HEK293 (cell line): ENCODE measurements at regions not wholly inside any gene's neighbourhood (a gene's known extent, or its start where the extent isn't known, plus 50 kb on each side); places are given as distances from the start of the nearest gene placed in this dataset.

Source experiments
- CTCF ChIA-PET: fragments of 350-600 bp; formaldehyde crosslinking; extraction: SDS; loops from one replicate; lab custom pipeline; 2021; ENCODE audit warnings: antibody characterized with exemption; lab: Yijun Ruan, JAX
- POLR2A ChIA-PET: fragments of 300-600 bp; formaldehyde crosslinking; extraction: SDS; loops from one replicate; lab custom pipeline; 2020; ENCODE audit warnings: antibody characterized with exemption, inconsistent platforms; lab: Yijun Ruan, JAX
- H3K27ac ChIP-seq: fragments of 200-500 bp; sonication (Bioruptor generic); 2 replicates; pipeline ENCODE4 v1.5.1; 2014; ENCODE audit warnings: low read depth, low read length, control low read depth, inconsistent platforms; ENCODE audit errors: extremely low read depth
- H3K36me3 ChIP-seq, 2 experiments: fragments of 200-500 bp in 1 of 2; sonication (Bioruptor generic) in 1 of 2; 1 replicate in 1 of 2; 2 replicates in 1 of 2; pipeline ENCODE4 v1.5.1; 2014 to 2017; ENCODE audit warnings: inconsistent platforms in 2 of 2, low read length in 2 of 2; ENCODE audit not compliant: control insufficient read depth in 2 of 2, insufficient read depth in 1 of 2
- H3K4me1 ChIP-seq: fragments of 200-500 bp; sonication (Bioruptor generic); 2 replicates; pipeline ENCODE4 v1.5.1; 2014; ENCODE audit warnings: mild to moderate bottlenecking, low read length, inconsistent platforms; ENCODE audit not compliant: control insufficient read depth, insufficient read depth
- H3K4me3 ChIP-seq: 2 replicates; pipeline ENCODE4 v1.5.1; 2011; ENCODE audit warnings: low read depth, mild to moderate bottlenecking, control low read depth, low read length, moderate library complexity
- H3K9me3 ChIP-seq: fragments of 200-500 bp; sonication (Bioruptor generic); 2 replicates; pipeline ENCODE4 v1.5.1; 2014; ENCODE audit warnings: low read depth, low read length, inconsistent platforms; ENCODE audit not compliant: control insufficient read depth, insufficient read depth
- BCL11A ChIP-seq: fragments of 450-650 bp; formaldehyde crosslinking; IDR thresholded peaks from 2 replicates; pipeline ENCODE4 v1.5.1; 2016; ENCODE audit warnings: low read depth, missing biosample characterization, missing genetic modification characterization
- GLI2 ChIP-seq: fragments of 450-650 bp; formaldehyde crosslinking; IDR thresholded peaks from 2 replicates; pipeline ENCODE4; 2017; ENCODE audit warnings: missing biosample characterization, missing genetic modification characterization, low read depth, borderline replicate concordance
- KLF8 ChIP-seq: fragments of 450-650 bp; formaldehyde crosslinking; IDR thresholded peaks from 2 replicates; pipeline ENCODE4 v1.5.1; 2016; ENCODE audit warnings: missing biosample characterization, missing genetic modification characterization
- MEIS1 ChIP-seq: sonication (generic); formaldehyde crosslinking; IDR thresholded peaks from 2 replicates; pipeline ENCODE4 v1.8.1; 2022; ENCODE audit warnings: missing genetic modification reagents, mild to moderate bottlenecking, borderline replicate concordance
- PRDM6 ChIP-seq: fragments of 450-650 bp; formaldehyde crosslinking; IDR thresholded peaks from 2 replicates; pipeline ENCODE4 v1.5.1; 2017; ENCODE audit warnings: missing biosample characterization, missing genetic modification characterization
- ZBTB21 ChIP-seq: fragments of 450-650 bp; formaldehyde crosslinking; IDR thresholded peaks from 2 replicates; pipeline ENCODE4 v1.5.1; 2017; ENCODE audit warnings: missing biosample characterization, missing genetic modification characterization
- ZNF133 ChIP-seq: fragments of 450-650 bp; formaldehyde crosslinking; IDR thresholded peaks from 2 replicates; pipeline ENCODE4 v1.5.1; 2016; ENCODE audit warnings: missing biosample characterization, missing genetic modification characterization
- ZNF148 ChIP-seq: fragments of 450-650 bp; formaldehyde crosslinking; IDR thresholded peaks from 2 replicates; pipeline ENCODE4 v1.5.0; 2017; ENCODE audit warnings: missing biosample characterization, missing genetic modification characterization, borderline replicate concordance
- ZNF157 ChIP-seq: fragments of 450-650 bp; formaldehyde crosslinking; IDR thresholded peaks from 2 replicates; pipeline ENCODE4 v1.5.1; 2016; ENCODE audit warnings: missing biosample characterization, missing genetic modification characterization
- ZNF174 ChIP-seq: fragments of 450-650 bp; formaldehyde crosslinking; IDR thresholded peaks from 2 replicates; pipeline ENCODE4 v1.5.0; 2017; ENCODE audit warnings: missing biosample characterization, mild to moderate bottlenecking, missing genetic modification characterization
- ZNF24 ChIP-seq: fragments of 450-650 bp; formaldehyde crosslinking; IDR thresholded peaks from 2 replicates; pipeline ENCODE4 v1.5.1; 2016; ENCODE audit warnings: missing biosample characterization, missing genetic modification characterization
- ZNF280C ChIP-seq: fragments of 450-650 bp; formaldehyde crosslinking; IDR thresholded peaks from 2 replicates; pipeline ENCODE4 v1.5.1; 2016; ENCODE audit warnings: missing biosample characterization, missing genetic modification characterization
- ZNF529 ChIP-seq: fragments of 450-650 bp; formaldehyde crosslinking; IDR thresholded peaks from 2 replicates; pipeline ENCODE4 v1.5.1; 2017; ENCODE audit warnings: missing genetic modification characterization, missing biosample characterization; ENCODE audit not compliant: insufficient replicate concordance
- ZNF600 ChIP-seq: fragments of 450-650 bp; formaldehyde crosslinking; IDR thresholded peaks from 2 replicates; pipeline ENCODE4 v1.5.1; 2016; ENCODE audit warnings: missing biosample characterization, missing genetic modification characterization
- ZNF658 ChIP-seq: fragments of 450-650 bp; formaldehyde crosslinking; IDR thresholded peaks from 2 replicates; pipeline ENCODE4; 2016; ENCODE audit warnings: missing biosample characterization, missing genetic modification characterization
- ZNF660 ChIP-seq: fragments of 450-650 bp; IDR thresholded peaks from 2 replicates; pipeline ENCODE4 v1.5.1; 2018; ENCODE audit warnings: missing biosample characterization, mild to moderate bottlenecking, missing genetic modification characterization
- ZNF707 ChIP-seq: fragments of 450-650 bp; formaldehyde crosslinking; IDR thresholded peaks from 2 replicates; pipeline ENCODE4 v1.5.1; 2016; ENCODE audit warnings: missing biosample characterization, missing genetic modification characterization
- ZNF785 ChIP-seq: fragments of 450-650 bp; formaldehyde crosslinking; IDR thresholded peaks from 2 replicates; pipeline ENCODE4 v1.5.1; 2016; ENCODE audit warnings: missing biosample characterization, missing genetic modification characterization
- ZNF792 ChIP-seq: fragments of 450-650 bp; formaldehyde crosslinking; IDR thresholded peaks from 2 replicates; pipeline ENCODE4 v1.5.1; 2016; ENCODE audit warnings: missing biosample characterization, missing genetic modification characterization

- TF ChIP-seq PRDM6 (tag by site-specific recombination) (no peak), ZNF600 (no peak)
- TF ChIP-seq, all 188 proteins: peak for 0
Observed at GRCh38 chr17:63181856-63182255, 215.8 kb downstream of the TANC2 start (continued).

DNA sequence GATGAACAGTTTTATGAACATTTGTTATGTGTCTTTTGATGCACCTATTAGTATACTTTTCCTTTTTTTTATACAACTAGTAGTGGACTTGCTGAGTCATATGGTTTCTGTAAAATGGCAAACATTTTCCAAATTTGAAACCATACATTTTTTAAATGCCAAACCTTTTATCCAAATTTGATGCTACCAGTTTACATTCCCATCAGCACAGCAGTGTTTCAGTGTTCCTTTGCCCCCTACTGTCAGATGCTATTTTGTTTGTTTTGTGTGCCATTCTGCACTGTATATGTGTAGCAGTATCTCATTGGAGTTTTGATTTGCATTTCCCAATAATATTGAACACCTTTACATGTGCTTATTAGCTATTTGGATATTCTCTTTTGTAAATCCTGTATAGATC lies 219.4 kb downstream of the TANC2 start:
- TF ChIP-seq ZNF658 (tag by site-specific recombination): no peak
- no peak for TF ChIP-seq GLI2
- no peak for TF ChIP-seq ZNF707 (tag by site-specific recombination)
- TF ChIP-seq ZNF157 (tag by site-specific recombination): no peak
- Histone ChIP-seq H3K4me3 (no peak overlapping the region), H3K27ac (no peak overlapping the region), H3K9me3 (no peaks in the 10 kb centered on the region), H3K4me1 (no peaks in the 10 kb centered on the region), H3K36me3 (no peaks in the 10 kb centered on the region)
- ChIA-PET CTCF (interaction anchor here (0.6 kb wide), 1 partner anchor 1113 kb away, joined by 3 read pairs; no protein-coding TSS in a partner anchor), POLR2A (no interaction called here)

GRCh38 chr17:63189082-63189481 lies 223.0 kb downstream of the TANC2 start:
- no peak overlapping the region for H3K4me3 ChIP-seq
- H3K36me3 ChIP-seq: peaks cover 0 to 2% of the 10 kb centered on the region in 2 experiments; a peak in 1 of 3 replicates
- ChIA-PET POLR2A (no interaction called here), CTCF (interaction anchor here (0.6 to 1.5 kb wide), 2 partner anchors 8 to 172 kb away, joined by 3 read pairs; no protein-coding TSS in a partner anchor)
- no peak overlapping the region for H3K27ac ChIP-seq
- TF ChIP-seq ZNF785 (tag by site-specific recombination) (no peak), ZNF24 (tag by site-specific recombination) (no peak), KLF8 (tag by site-specific recombination) (no peak), ZNF660 (no peak), ZNF133 (tag by site-specific recombination) (no peak)
- H3K9me3 ChIP-seq: no peaks in the 10 kb centered on the region
- H3K4me1 ChIP-seq: no peaks in the 10 kb centered on the region

DNA sequence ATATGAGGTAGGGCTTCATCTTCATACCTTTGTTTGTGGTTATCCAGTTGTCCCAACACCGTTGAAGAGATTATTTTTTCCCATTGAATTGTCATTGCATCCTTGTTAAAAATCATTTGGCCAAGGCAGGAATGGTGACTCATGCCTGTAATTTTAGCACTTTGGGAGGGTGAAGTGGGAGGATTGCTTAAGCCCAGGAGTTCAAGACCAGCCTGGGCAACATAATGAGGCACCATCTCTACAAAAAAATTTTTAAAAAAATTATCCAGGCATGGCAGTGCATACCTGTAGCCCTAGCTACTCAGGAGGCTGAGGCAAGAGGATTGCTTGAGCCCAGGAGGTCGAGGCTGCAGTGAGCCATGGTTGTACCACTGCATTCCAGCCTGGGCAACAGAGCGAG lies 223.9 kb downstream of the TANC2 start:
- H3K27ac ChIP-seq: no peak overlapping the region
- ChIA-PET POLR2A (no interaction called here), CTCF (interaction anchor here (0.8 kb wide), 1 partner anchor 13 kb away, joined by 3 read pairs; no protein-coding TSS in a partner anchor)
- no peaks in the 10 kb centered on the region for H3K4me1 ChIP-seq
- no peak for TF ChIP-seq ZNF529 (tag by site-specific recombination)
- TF ChIP-seq ZNF174 (tag by site-specific recombination): no peak
- no peak for TF ChIP-seq ZNF792 (tag by site-specific recombination)
- no peak for TF ChIP-seq ZNF280C (tag by site-specific recombination)
- TF ChIP-seq BCL11A (tag by site-specific recombination): no peak
- TF ChIP-seq ZBTB21 (tag by site-specific recombination): no peak
- no peak for TF ChIP-seq ZNF148 (tag by site-specific recombination)
- TF ChIP-seq ZNF707 (tag by site-specific recombination): no peak
- no peak for TF ChIP-seq MEIS1 (CRISPR knock-in tag)
- peaks cover 0 to 5% of the 10 kb centered on the region in 2 experiments; a peak in 1 of 3 replicates for H3K36me3 ChIP-seq
- no peaks in the 10 kb centered on the region for H3K9me3 ChIP-seq
- H3K4me3 ChIP-seq: no peak overlapping the region
